HG03354 (cell line): ENCODE measurements at regions not wholly inside any gene's neighbourhood (a gene's known extent, or its start where the extent isn't known, plus 50 kb on each side); places are given as distances from the start of the nearest gene placed in this dataset.

Experiments
- ATAC-seq: cut with Tn5 transposase; IDR thresholded peaks from one replicate; pipeline ENCODE4 v1.9.1; 2021; ENCODE audit warnings: mild to moderate bottlenecking; ENCODE audit not compliant: unreplicated experiment, poor library complexity, severe bottlenecking

GRCh38 chr11:64456509-64457320 is 97.8 kb downstream of the RPS6KA4 start:
- no peak for ATAC-seq

DNA sequence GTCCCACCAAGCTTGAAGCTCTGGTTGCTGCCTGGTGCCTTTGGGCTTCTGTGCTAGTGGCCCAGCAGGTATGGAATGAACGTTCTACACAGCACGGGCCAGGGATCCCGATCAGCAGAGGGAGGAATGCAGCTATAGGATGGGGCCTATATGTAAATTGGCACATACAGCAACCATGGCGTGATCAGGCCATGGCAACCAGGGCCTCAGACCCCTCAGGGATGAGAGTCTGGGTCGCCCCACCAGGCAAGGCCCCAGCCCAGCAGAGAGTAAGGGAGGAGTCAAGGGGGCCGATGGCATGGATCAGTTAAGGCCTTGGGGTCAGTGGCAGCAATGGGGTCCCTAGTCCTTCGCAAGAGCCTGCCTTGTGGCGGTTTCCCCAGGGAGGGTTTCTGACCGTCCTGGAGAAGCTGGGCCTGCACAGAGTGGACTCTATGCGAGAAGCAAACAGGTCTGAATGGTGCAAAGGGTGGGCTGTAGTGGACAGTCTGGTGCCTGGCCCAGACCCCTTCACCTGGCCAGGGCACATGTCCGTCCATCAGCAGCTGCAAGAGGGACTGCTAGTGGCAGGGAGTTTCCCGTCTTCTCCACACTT is 98.2 kb upstream of the SLC22A11 start:
- ATAC-seq = no peak

DNA sequence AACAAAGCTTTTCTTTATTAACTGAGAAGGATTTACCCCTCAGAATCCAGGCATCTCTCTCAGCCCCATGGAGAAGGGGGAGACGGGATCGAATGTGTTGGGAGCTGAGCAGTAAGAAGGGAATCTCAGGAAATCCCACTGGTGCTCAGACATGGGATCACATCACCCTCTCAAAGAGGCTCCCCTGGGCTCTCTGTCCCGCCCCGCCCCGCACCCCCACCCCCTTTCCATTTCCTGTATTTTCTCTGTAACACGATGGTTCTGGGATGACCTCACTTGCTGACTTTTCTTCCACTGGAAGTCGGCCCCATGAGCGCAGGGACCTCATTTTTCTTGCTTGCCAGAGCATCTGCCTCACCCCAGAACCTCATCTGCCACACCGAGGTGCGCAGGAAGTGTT is 96.7 kb upstream of the SLC22A11 start:
- no peak for ATAC-seq

DNA sequence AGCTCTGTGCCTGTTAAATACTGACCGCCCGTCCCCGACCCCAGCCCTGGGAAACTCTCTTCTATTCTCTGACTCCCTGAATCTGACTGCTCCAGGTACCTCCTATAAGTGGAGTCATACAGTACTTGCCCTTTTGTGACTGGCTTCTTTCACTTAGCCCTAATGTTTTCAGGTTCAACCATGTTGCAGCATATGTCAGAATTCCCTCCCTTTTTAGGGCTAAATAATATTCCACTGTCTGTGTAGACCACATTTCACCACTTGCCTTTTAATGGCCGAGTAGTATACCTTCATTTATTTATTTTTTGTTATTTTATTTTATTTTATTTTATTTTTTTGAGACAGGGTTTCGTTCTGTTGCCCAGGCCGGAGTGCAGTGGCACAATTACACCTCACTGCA is 96.1 kb upstream of the SLC22A11 start:
- no peak for ATAC-seq

- ATAC-seq = no peak
Observed at GRCh38 chr11:64461081-64461480, 94.7 kb upstream of the SLC22A11 start.

GRCh38 chr11:64466115-64466718 is 89.5 kb upstream of the SLC22A11 start:
- ATAC-seq = no peak

DNA sequence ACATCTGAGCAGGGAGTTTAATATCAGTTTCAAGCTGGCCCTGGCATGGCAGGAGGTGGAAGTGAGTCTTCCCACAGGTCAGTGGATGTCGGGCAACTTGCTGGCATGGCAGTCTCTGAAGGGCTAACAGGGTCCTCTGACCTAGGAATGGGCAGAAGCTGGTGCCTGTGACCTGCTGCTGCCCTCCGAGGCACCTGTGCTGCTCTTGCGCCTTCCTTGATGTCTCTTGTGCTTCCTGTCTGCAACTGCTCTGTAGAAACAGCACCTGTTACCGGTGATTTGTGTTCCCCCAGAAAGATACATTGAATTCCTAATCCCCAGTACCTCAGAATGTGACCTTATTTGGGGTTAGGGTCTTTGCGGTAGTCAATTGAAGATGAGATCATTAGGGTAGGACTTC is 86.5 kb upstream of the SLC22A11 start:
- ATAC-seq = no peak

GRCh38 chr11:64472593-64473455 is 82.9 kb upstream of the SLC22A11 start:
- ATAC-seq = no peak

- ATAC-seq = no peak
Observed at GRCh38 chr11:64474680-64475079, 81.1 kb upstream of the SLC22A11 start.

GRCh38 chr11:64475145-64475544 is 80.6 kb upstream of the SLC22A11 start:
- no peak for ATAC-seq

- no peak for ATAC-seq
Observed at GRCh38 chr11:64476881-64477280, 78.9 kb upstream of the SLC22A11 start.

DNA sequence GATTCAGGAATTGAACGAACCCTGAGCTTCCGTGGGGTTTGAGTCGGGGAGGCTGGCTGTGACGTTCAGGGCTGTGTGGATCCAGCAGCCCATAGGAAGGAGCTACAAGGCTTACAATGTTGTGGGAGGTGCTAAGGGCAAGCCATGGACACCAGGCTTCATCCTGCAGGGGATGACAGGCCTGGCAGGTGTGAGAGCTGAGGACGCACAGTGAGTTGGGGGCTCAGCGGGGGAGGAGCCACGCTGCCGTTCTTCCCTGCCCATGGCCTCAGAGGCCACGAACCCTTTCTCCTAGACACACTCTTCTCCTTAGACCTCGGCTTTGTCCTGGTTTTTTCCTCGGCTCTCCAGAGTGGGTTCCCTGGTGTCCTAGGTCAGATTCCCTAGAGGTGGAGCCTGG is 78.1 kb upstream of the SLC22A11 start:
- ATAC-seq = no peak

DNA sequence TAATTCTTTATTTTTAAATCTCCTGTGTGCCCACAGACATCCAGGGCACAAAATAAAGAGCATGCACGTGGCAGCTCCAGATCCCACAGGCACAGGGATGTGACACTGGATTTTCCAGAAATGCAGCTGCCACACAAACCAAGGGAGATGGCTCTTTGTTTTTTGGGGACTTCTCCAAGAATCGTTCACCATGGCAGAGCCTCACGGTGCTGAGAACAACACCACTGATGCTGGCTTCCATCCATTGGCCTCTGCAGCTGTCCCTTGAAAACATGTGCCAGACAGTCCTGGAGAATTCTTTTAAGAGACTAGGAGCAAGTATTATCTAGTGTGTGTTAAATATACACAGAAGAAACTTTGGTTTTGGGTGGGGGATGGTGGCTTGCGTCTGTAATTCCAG is 73.2 kb upstream of the SLC22A11 start:
- no peak for ATAC-seq

DNA sequence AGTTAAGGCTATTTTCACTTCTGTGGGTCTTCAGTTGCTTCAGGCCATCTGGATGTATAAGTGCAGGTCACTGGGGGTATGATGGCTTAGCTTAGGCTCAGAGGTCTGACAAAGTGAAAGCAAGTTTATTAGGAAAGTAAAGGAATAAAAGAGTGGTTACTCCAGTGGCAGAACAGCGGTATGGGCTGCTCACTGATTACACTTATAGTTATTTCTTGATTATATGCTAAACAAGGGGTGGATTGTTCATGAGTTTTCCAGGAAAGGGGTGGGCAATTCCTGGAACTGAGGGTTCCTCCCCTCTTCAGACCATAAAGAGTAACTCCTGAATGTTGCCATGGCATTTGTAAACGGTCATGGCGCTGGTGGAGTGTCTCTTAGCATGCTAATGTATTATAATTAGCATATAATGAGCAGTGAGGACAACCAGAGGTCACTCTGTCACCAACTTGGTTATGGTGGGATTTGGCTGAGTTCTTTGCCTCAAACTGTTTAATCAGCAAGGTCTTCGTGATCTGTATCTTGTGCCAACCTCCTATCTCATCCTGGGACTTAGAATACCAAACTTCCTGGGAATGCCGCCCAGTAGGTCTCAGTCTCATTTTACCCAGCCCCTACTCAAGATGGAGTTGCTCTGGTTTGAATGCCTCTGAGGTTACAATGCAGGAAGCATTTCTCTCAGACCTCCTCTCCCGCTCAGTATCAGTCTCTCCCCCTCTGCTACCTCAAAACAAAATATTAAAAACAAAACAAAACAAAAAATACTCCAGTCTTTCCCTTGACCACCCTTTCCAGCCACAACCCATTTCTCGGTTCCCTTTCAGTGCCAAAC is 71.3 kb upstream of the SLC22A11 start:
- no peak for ATAC-seq

GRCh38 chr11:64485074-64485473 is 70.7 kb upstream of the SLC22A11 start:
- no peak for ATAC-seq

GRCh38 chr11:64489831-64490441 is 65.8 kb upstream of the SLC22A11 start:
- ATAC-seq = no peak

DNA sequence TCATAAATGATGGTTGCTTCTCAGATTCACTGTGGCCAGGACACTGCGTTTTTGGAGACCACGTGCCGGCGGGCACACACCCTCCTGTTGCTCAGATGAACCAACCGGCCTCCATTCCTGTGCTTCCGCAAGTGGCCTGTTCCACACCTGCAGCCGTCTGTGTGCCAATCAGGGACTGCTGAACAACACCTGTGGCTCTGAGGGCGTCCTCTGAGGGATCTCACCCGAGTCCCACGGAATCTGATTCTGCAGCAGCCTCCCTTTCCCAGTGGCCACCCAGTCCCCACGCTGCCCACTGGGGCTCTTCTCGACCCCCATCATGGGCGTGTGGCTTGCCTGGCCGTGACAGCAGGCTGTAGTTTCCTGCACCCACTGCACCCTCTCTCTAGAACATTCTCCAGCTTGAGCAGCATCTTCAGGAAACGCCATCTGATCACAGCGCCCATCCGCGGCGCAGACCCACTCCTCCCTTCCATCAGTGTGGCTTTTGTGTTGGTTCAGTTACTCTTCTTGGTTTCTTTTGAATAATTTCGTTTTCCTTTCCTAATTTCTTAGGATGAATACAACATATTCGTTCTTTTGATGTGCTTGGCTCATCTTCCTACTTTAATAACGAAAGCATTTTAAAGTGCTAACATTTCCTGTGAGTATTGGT is 65.1 kb upstream of the SLC22A11 start:
- no peak for ATAC-seq

- no peak for ATAC-seq
Observed at GRCh38 chr11:64492561-64492960, 63.2 kb upstream of the SLC22A11 start.

DNA sequence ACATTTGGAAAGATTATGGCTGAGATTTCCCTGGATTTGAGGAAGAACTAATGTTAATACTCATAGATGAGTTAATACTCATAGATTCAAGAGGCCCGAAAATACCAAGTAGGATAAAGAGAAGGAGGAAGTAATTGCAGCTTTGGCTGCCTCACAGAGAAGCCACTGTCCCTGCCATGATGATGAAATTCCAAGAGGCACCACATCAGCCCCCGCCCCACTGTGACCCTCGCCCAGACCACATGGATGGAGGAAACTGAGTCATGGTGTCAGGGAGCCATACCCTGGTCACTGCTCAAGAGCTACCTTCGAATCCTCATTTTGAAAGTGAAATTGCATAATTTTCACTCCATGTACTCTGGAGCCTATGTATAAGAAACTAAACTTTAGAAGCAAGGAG is 57.6 kb upstream of the SLC22A11 start:
- no peak for ATAC-seq
